Endothelial cell of umbilical vein (primary cell): ENCODE measurements at regions not wholly inside any gene's neighbourhood (a gene's known extent, or its start where the extent isn't known, plus 50 kb on each side); places are given as distances from the start of the nearest gene placed in this dataset.

Source experiments
- BruUV-seq: library from RNA; stranded (reverse); fragments of 400-500 nt; replicated peaks from 2 replicates; lab custom pipeline; 2021; lab: Mats Ljungman, UMichigan
- CTCF ChIA-PET: fragments of 300-600, 350-600 bp; sonication (Branson Sonifier 250); formaldehyde crosslinking; loops from one replicate; lab custom pipeline; 2021; ENCODE audit warnings: antibody characterized with exemption, inconsistent platforms; lab: Charles Lee
- POLR2A ChIA-PET: fragments of 300-600, 350-600 bp; sonication (Branson Sonifier 250); formaldehyde crosslinking; loops from one replicate; lab custom pipeline; 2021; ENCODE audit warnings: antibody characterized with exemption, inconsistent platforms; lab: Charles Lee
- DNase-seq: peaks from one replicate; pipeline ENCODE4 v3.0.0-alpha.2; 2011; ENCODE audit warnings: low read depth, low spot score
- FAIRE-seq: peaks from 2 replicates; lab custom pipeline; 2011; peaks lifted over from hg19 to GRCh38; lab: Jason Lieb, UNC
- H2AFZ ChIP-seq: 2 replicates; pipeline ENCODE4 v1.6.0; 2012; ENCODE audit warnings: low read depth, low read length, control low read depth, inconsistent platforms
- H3K27ac ChIP-seq: 2 replicates; pipeline ENCODE4 v1.5.1; 2011; ENCODE audit warnings: low read depth, mild to moderate bottlenecking, control low read depth, low read length, moderate library complexity; ENCODE audit not compliant: insufficient read depth
- H3K27me3 ChIP-seq, 2 experiments: 2 replicates each; pipeline versions ENCODE4 v1.6.0 to v1.6.1; 2011; ENCODE audit warnings: low read length in 2 of 2, mixed read lengths in 1 of 2; ENCODE audit not compliant: control insufficient read depth in 2 of 2, insufficient read depth in 2 of 2
- H3K36me3 ChIP-seq, 2 experiments: 2 replicates in 1 of 2; 3 replicates in 1 of 2; pipeline ENCODE4 v1.5.1; 2011; ENCODE audit warnings: low read length in 2 of 2, mild to moderate bottlenecking in 1 of 2, moderate library complexity in 1 of 2; ENCODE audit not compliant: control insufficient read depth in 2 of 2, insufficient read depth in 2 of 2; ENCODE audit errors: extremely low read depth in 1 of 2
- H3K4me1 ChIP-seq: 3 replicates; pipeline ENCODE4 v1.5.1; 2011; ENCODE audit warnings: mild to moderate bottlenecking, low read length; ENCODE audit not compliant: control insufficient read depth, insufficient read depth; ENCODE audit errors: extremely low read depth
- H3K4me2 ChIP-seq: 2 replicates; pipeline ENCODE4 v1.6.1; 2011; ENCODE audit warnings: low read length, control low read depth, mixed read lengths; ENCODE audit not compliant: insufficient read depth
- H3K4me3 ChIP-seq, 3 experiments: fragments of 200-600 bp in 1 of 3; sonication (generic), shearing (Covaris generic) in 1 of 3; replicated peaks in 1 of 3; 2 replicates each; pipeline ENCODE4 v1.5.1; 2011 to 2016; ENCODE audit warnings: control low read depth in 3 of 3, low read length in 3 of 3, mild to moderate bottlenecking in 2 of 3, inconsistent platforms in 1 of 3, low read depth in 1 of 3, moderate library complexity in 1 of 3; ENCODE audit not compliant: insufficient read depth in 1 of 3
- H3K79me2 ChIP-seq: 2 replicates; pipeline ENCODE4 v1.6.0; 2012; ENCODE audit warnings: low read length, inconsistent platforms; ENCODE audit not compliant: control insufficient read depth, insufficient read depth
- H3K9ac ChIP-seq: replicated peaks from 2 replicates; pipeline ENCODE3; 2011; ENCODE audit warnings: low read length, control low read depth; ENCODE audit not compliant: insufficient read depth; ENCODE audit errors: extremely low read depth
- H3K9me1 ChIP-seq: replicated peaks from 3 replicates; pipeline ENCODE4 v1.6.0; 2011; ENCODE audit warnings: mild to moderate bottlenecking, low read length; ENCODE audit not compliant: control insufficient read depth, insufficient read depth; ENCODE audit errors: extremely low read depth
- H3K9me3 ChIP-seq: replicated peaks from 2 replicates; pipeline ENCODE4 v1.5.1; 2012; ENCODE audit warnings: low read length, inconsistent platforms; ENCODE audit not compliant: control insufficient read depth, insufficient read depth
- H4K20me1 ChIP-seq: replicated peaks from 2 replicates; pipeline ENCODE3; 2011; ENCODE audit warnings: mild to moderate bottlenecking, low read length; ENCODE audit not compliant: control insufficient read depth, insufficient read depth; ENCODE audit errors: extremely low read depth
- CTCF ChIP-seq, 2 donors: IDR thresholded peaks; 1 replicate in 1 of 2; 2 replicates in 1 of 2; pipeline ENCODE4 v1.5.1; 2011; ENCODE audit warnings: low read length in 2 of 2, mild to moderate bottlenecking in 2 of 2, moderate library complexity in 2 of 2, control low read depth in 1 of 2, inconsistent platforms in 1 of 2, low read depth in 1 of 2; ENCODE audit not compliant: insufficient read depth in 1 of 2; ENCODE audit errors: extremely low read depth in 1 of 2
- EZH2 ChIP-seq: IDR thresholded peaks from 2 replicates; pipeline ENCODE4 v1.6.1; 2012; ENCODE audit warnings: borderline replicate concordance, low read depth, mild to moderate bottlenecking, moderate library complexity, low read length, inconsistent platforms; ENCODE audit not compliant: severe bottlenecking
- FOS ChIP-seq: IDR thresholded peaks from 2 replicates; pipeline ENCODE4 v1.6.1; 2011; ENCODE audit warnings: mild to moderate bottlenecking, low read length, moderate library complexity, borderline replicate concordance; ENCODE audit not compliant: insufficient read depth
- GATA2 ChIP-seq: IDR thresholded peaks from 2 replicates; pipeline ENCODE4 v1.7.0; 2011; ENCODE audit warnings: low read depth, mild to moderate bottlenecking, moderate library complexity, mixed read lengths, low read length; ENCODE audit not compliant: insufficient read length, insufficient read depth
- JUN ChIP-seq: IDR thresholded peaks from 2 replicates; pipeline ENCODE4 v1.6.1; 2011; ENCODE audit warnings: borderline replicate concordance, low read depth; ENCODE audit not compliant: insufficient read length, insufficient read depth
- MAX ChIP-seq: IDR thresholded peaks from 2 replicates; pipeline ENCODE4 v1.6.1; 2011; ENCODE audit not compliant: insufficient read depth, insufficient read length
- MYC ChIP-seq: IDR thresholded peaks from one replicate; pipeline ENCODE4 v1.6.1; 2011; ENCODE audit warnings: mild to moderate bottlenecking, low read depth, low read length
- POLR2A ChIP-seq: IDR thresholded peaks from 2 replicates; pipeline ENCODE4 v1.6.1; 2012; ENCODE audit warnings: low read depth, mild to moderate bottlenecking, control low read depth, low read length
- POLR2AphosphoS5 ChIP-seq: IDR thresholded peaks from 2 replicates; pipeline ENCODE4 v1.6.1; 2012; ENCODE audit warnings: low read depth, mild to moderate bottlenecking, control low read depth, low read length, moderate library complexity; ENCODE audit not compliant: insufficient read depth
- dilution Hi-C: fragments of 300-500 bp; cut with MboI; formaldehyde crosslinking; loops from one replicate; pipeline ENCODE4 v1.15.0; 2019; ENCODE audit warnings: low sequenced_read_pairs; ENCODE audit not compliant: extremely low pct_ligation_motif_present
- intact Hi-C: fragments of 100-400 bp; cut with micrococcal nuclease; formaldehyde crosslinking; loops from one replicate; pipeline ENCODE4 v1.10.0; 2022

GRCh38 chr6:164227952-164228522, 813.5 kb downstream of the QKI start:
- no peak overlapping the region for H3K4me3 ChIP-seq
- CTCF ChIA-PET = no interaction called here
- H3K9me3 ChIP-seq = no peaks in the 10 kb centered on the region
- no peak overlapping the region for H2AFZ ChIP-seq
- H3K4me2 ChIP-seq = no peak overlapping the region
- dilution Hi-C loops = no loop called here
- FAIRE-seq (no peak), DNase-seq (no peak)
- no peaks in the 10 kb centered on the region for H3K4me1 ChIP-seq
- H3K9me1 ChIP-seq = no peaks in the 10 kb centered on the region
- BruUV-seq = no TSS peak
- H3K9ac ChIP-seq = no peak overlapping the region
- no peaks in the 10 kb centered on the region for H4K20me1 ChIP-seq
- POLR2A ChIA-PET = no interaction called here
- H3K36me3 ChIP-seq = no peaks in the 10 kb centered on the region
- intact Hi-C loops = no loop called here
- no peak overlapping the region for H3K27ac ChIP-seq
- no peaks in the 10 kb centered on the region for H3K79me2 ChIP-seq
- no peaks in the 10 kb centered on the region for H3K27me3 ChIP-seq
- TF ChIP-seq POLR2A (no peak), POLR2AphosphoS5 (no peak), JUN (no peak), GATA2 (no peak), FOS (no peak), CTCF (IDR thresholded peaks at IDR 0.05; ENCODE audit: extremely low read depth in 1 of 2, insufficient read depth in 1 of 2, low read depth in 1 of 2, low read length in 2 of 2) (no peak), MYC (no peak), MAX (no peak), EZH2 (no peak)
